ENCODE measurements at regions not wholly inside any gene's neighbourhood (a gene's known extent, or its start where the extent isn't known, plus 50 kb on each side); places are given as distances from the start of the nearest gene placed in this dataset.

- TF ChIP-seq EZH2 (IDR thresholded peaks at IDR 0.05; ENCODE audit: low read length, unreplicated experiment) (no peak), CTCF (conservative IDR thresholded peaks at IDR 0.05; ENCODE audit: low read depth, low read length) (no peak), EZH2phosphoT487 (IDR thresholded peaks at IDR 0.05; ENCODE audit: borderline replicate concordance, low read length) (no peak)
- Histone ChIP-seq H3K79me2 (ENCODE audit: low read length) (no peaks in the 10 kb centered on the region), H3F3A (ENCODE audit: low read length, unreplicated experiment) (no peaks in the 10 kb centered on the region), H3K9ac (ENCODE audit: low read length) (no peak overlapping the region), H3K9me3 (ENCODE audit: low read length) (no peaks in the 10 kb centered on the region), H3K27me3 (ENCODE audit: low read length) (no peaks in the 10 kb centered on the region), H4K20me1 (ENCODE audit: low read length) (no peaks in the 10 kb centered on the region), H3K4me3 (ENCODE audit: low read length) (no peak overlapping the region), H3K4me2 (ENCODE audit: low read length) (no peak overlapping the region), H2AFZ (ENCODE audit: low read length) (no peak overlapping the region), H3K36me3 (ENCODE audit: low read depth, low read length) (no peaks in the 10 kb centered on the region), H3K4me1 (ENCODE audit: insufficient read depth, low read length) (no peaks in the 10 kb centered on the region), H3K27ac (ENCODE audit: low read length) (no peak overlapping the region), H3K9me2 (replicated peaks; ENCODE audit: low read length) (no peaks in the 10 kb centered on the region)
- ChIA-PET CTCF (no interaction called here), POLR2A (ENCODE audit: unreplicated experiment) (no interaction called here)
- no TSS peak for BruUV-seq (replicated peaks)
- DNase-seq (no peak), ATAC-seq (no peak)
- intact Hi-C loops (cut with micrococcal nuclease), result no loop called here
Observed at GRCh38 chr4:55744369-55744768, 75.2 kb upstream of the EXOC1L start.

GRCh38 chr4:55745014-55745413 lies 74.6 kb upstream of the EXOC1L start:
- Histone ChIP-seq H3K4me2 (ENCODE audit: low read length) (no peak overlapping the region), H3K27me3 (ENCODE audit: low read length) (no peaks in the 10 kb centered on the region)
- CTCF ChIA-PET, result no interaction called here

GRCh38 chr4:55747793-55748192 lies 71.8 kb upstream of the EXOC1L start:
- no peak overlapping the region for H3K9ac ChIP-seq (ENCODE audit: low read length)
- intact Hi-C loops (cut with micrococcal nuclease), result no loop called here

More at GRCh38 chr4:55745014-55745413, 74.6 kb upstream of the EXOC1L start:
- Histone ChIP-seq H3K9ac (ENCODE audit: low read length) (no peak overlapping the region), H3K9me3 (ENCODE audit: low read length) (no peaks in the 10 kb centered on the region), H2AFZ (ENCODE audit: low read length) (no peak overlapping the region), H3K4me1 (ENCODE audit: insufficient read depth, low read length) (no peaks in the 10 kb centered on the region), H3K4me3 (ENCODE audit: low read length) (no peak overlapping the region), H3K79me2 (ENCODE audit: low read length) (no peaks in the 10 kb centered on the region), H3F3A (ENCODE audit: low read length, unreplicated experiment) (no peaks in the 10 kb centered on the region), H3K27ac (ENCODE audit: low read length) (no peak overlapping the region), H3K9me2 (replicated peaks; ENCODE audit: low read length) (no peaks in the 10 kb centered on the region), H4K20me1 (ENCODE audit: low read length) (no peaks in the 10 kb centered on the region), H3K36me3 (ENCODE audit: low read depth, low read length) (no peaks in the 10 kb centered on the region)
- no peak for ATAC-seq
- BruUV-seq (replicated peaks), result no TSS peak
- TF ChIP-seq EZH2phosphoT487 (IDR thresholded peaks at IDR 0.05; ENCODE audit: borderline replicate concordance, low read length), result no peak
- TF ChIP-seq EZH2 (IDR thresholded peaks at IDR 0.05; ENCODE audit: low read length, unreplicated experiment), result no peak
- TF ChIP-seq CTCF (conservative IDR thresholded peaks at IDR 0.05; ENCODE audit: low read depth, low read length), result no peak
- no peak for DNase-seq
- intact Hi-C loops (cut with micrococcal nuclease), result no loop called here
- POLR2A ChIA-PET (ENCODE audit: unreplicated experiment), result no interaction called here

More at GRCh38 chr4:55747793-55748192, 71.8 kb upstream of the EXOC1L start:
- DNase-seq (no peak), ATAC-seq (no peak)
- Histone ChIP-seq H3K4me3 (ENCODE audit: low read length) (no peak overlapping the region), H4K20me1 (ENCODE audit: low read length) (no peaks in the 10 kb centered on the region), H3F3A (ENCODE audit: low read length, unreplicated experiment) (no peaks in the 10 kb centered on the region), H3K9me2 (replicated peaks; ENCODE audit: low read length) (no peaks in the 10 kb centered on the region), H3K79me2 (ENCODE audit: low read length) (no peaks in the 10 kb centered on the region), H2AFZ (ENCODE audit: low read length) (no peak overlapping the region), H3K9me3 (ENCODE audit: low read length) (no peaks in the 10 kb centered on the region), H3K36me3 (ENCODE audit: low read depth, low read length) (no peaks in the 10 kb centered on the region), H3K27ac (ENCODE audit: low read length) (no peak overlapping the region), H3K4me2 (ENCODE audit: low read length) (no peak overlapping the region), H3K4me1 (ENCODE audit: insufficient read depth, low read length) (no peaks in the 10 kb centered on the region), H3K27me3 (ENCODE audit: low read length) (no peaks in the 10 kb centered on the region)
- CTCF ChIA-PET, result no interaction called here
- POLR2A ChIA-PET (ENCODE audit: unreplicated experiment), result no interaction called here
- TF ChIP-seq CTCF (conservative IDR thresholded peaks at IDR 0.05; ENCODE audit: low read depth, low read length) (no peak), EZH2 (IDR thresholded peaks at IDR 0.05; ENCODE audit: low read length, unreplicated experiment) (no peak), EZH2phosphoT487 (IDR thresholded peaks at IDR 0.05; ENCODE audit: borderline replicate concordance, low read length) (no peak)
- BruUV-seq (replicated peaks), result no TSS peak
